Astrocyte (in vitro differentiated cells and primary cell): ENCODE measurements at regions not wholly inside any gene's neighbourhood (a gene's known extent, or its start where the extent isn't known, plus 50 kb on each side); places are given as distances from the start of the nearest gene placed in this dataset.

Experiments
- DNase-seq: peaks from one replicate; pipeline ENCODE4 v3.0.0-alpha.2; 2010; ENCODE audit warnings: low read depth
- FAIRE-seq: peaks from 2 replicates; lab custom pipeline; 2011; peaks lifted over from hg19 to GRCh38; lab: Jason Lieb, UNC
- H2AFZ ChIP-seq: 2 replicates; pipeline ENCODE4 v1.6.0; 2012; ENCODE audit warnings: low read depth, low read length, inconsistent platforms
- H3K27ac ChIP-seq: 2 replicates; pipeline ENCODE4 v1.5.1; 2011; ENCODE audit warnings: low read depth, low read length, inconsistent platforms
- H3K27me3 ChIP-seq: 2 replicates; pipeline ENCODE4 v1.6.0; 2011; ENCODE audit warnings: low read length, inconsistent platforms; ENCODE audit not compliant: insufficient read depth
- H3K36me3 ChIP-seq: 2 replicates; pipeline ENCODE4 v1.5.1; 2011; ENCODE audit warnings: low read length, inconsistent platforms; ENCODE audit not compliant: insufficient read depth
- H3K4me1 ChIP-seq: 2 replicates; pipeline ENCODE4 v1.5.1; 2011; ENCODE audit warnings: low read length, inconsistent platforms; ENCODE audit not compliant: insufficient read depth
- H3K4me2 ChIP-seq: 2 replicates; pipeline ENCODE4 v1.6.0; 2012; ENCODE audit warnings: low read length, inconsistent platforms
- H3K4me3 ChIP-seq: 2 replicates; pipeline ENCODE4 v1.5.1; 2011; ENCODE audit warnings: low read depth, mild to moderate bottlenecking, low read length, inconsistent platforms; ENCODE audit not compliant: insufficient read depth
- H3K79me2 ChIP-seq: 2 replicates; pipeline ENCODE4 v1.6.0; 2012; ENCODE audit warnings: mild to moderate bottlenecking, low read length, inconsistent platforms; ENCODE audit not compliant: insufficient read depth
- H3K9ac ChIP-seq: 2 replicates; pipeline ENCODE4 v1.6.0; 2012; ENCODE audit warnings: mild to moderate bottlenecking, low read length, inconsistent platforms
- H3K9me3 ChIP-seq: 2 replicates; pipeline ENCODE4 v1.5.1; 2012; ENCODE audit warnings: low read depth, mild to moderate bottlenecking, low read length, inconsistent platforms; ENCODE audit not compliant: insufficient read depth
- H4K20me1 ChIP-seq: 2 replicates; pipeline ENCODE4 v1.6.0; 2012; ENCODE audit warnings: low read length, inconsistent platforms; ENCODE audit not compliant: insufficient read depth
- H3K27ac Mint-ChIP-seq: one replicate; pipeline ENCODE4 v1.8.0; 2021; ENCODE audit warnings: mild to moderate bottlenecking, mixed read lengths; ENCODE audit not compliant: unreplicated experiment
- H3K27me3 Mint-ChIP-seq: one replicate; pipeline ENCODE4 v1.8.0; 2021; ENCODE audit warnings: low read depth, mixed read lengths; ENCODE audit not compliant: unreplicated experiment
- H3K36me3 Mint-ChIP-seq: one replicate; pipeline ENCODE4 v1.8.0; 2021; ENCODE audit warnings: low read depth, mixed read lengths; ENCODE audit not compliant: unreplicated experiment
- H3K4me1 Mint-ChIP-seq: one replicate; pipeline ENCODE4 v1.8.0; 2021; ENCODE audit warnings: low read depth, mixed read lengths; ENCODE audit not compliant: unreplicated experiment
- H3K4me3 Mint-ChIP-seq: one replicate; pipeline ENCODE4 v1.8.0; 2021; ENCODE audit warnings: mild to moderate bottlenecking, moderate library complexity, mixed read lengths; ENCODE audit not compliant: unreplicated experiment
- H3K9me3 Mint-ChIP-seq: one replicate; pipeline ENCODE4 v1.8.0; 2021; ENCODE audit warnings: mild to moderate bottlenecking, mixed read lengths; ENCODE audit not compliant: unreplicated experiment
- CTCF ChIP-seq: IDR thresholded peaks from 2 replicates; pipeline ENCODE4 v1.5.1; 2011; ENCODE audit warnings: low read depth, mild to moderate bottlenecking, inconsistent platforms, low read length, moderate library complexity; ENCODE audit not compliant: insufficient read depth
- EZH2 ChIP-seq: IDR thresholded peaks from 2 replicates; pipeline ENCODE4 v1.6.1; 2012; ENCODE audit warnings: mild to moderate bottlenecking, low read length, inconsistent platforms; ENCODE audit not compliant: insufficient read depth

GRCh38 chr10:63884426-63884825 lies 363.2 kb downstream of the REEP3 start:
- no peak overlapping the region for H3K4me3 ChIP-seq
- Mint-ChIP-seq H3K27me3 (no peaks in the 10 kb centered on the region), H3K9me3 (no peaks in the 10 kb centered on the region), H3K27ac (no peak overlapping the region), H3K4me3 (no peak overlapping the region), H3K4me1 (peaks cover 2% of the 10 kb centered on the region), H3K36me3 (no peaks in the 10 kb centered on the region)
- no peaks in the 10 kb centered on the region for H3K79me2 ChIP-seq
- no peak overlapping the region for H3K27ac ChIP-seq
- no peak overlapping the region for H3K9ac ChIP-seq
- no peak for DNase-seq
- no peaks in the 10 kb centered on the region for H3K27me3 ChIP-seq
- H2AFZ ChIP-seq: no peak overlapping the region
- H3K9me3 ChIP-seq: no peaks in the 10 kb centered on the region
- H3K4me2 ChIP-seq: no peak overlapping the region
- TF ChIP-seq EZH2 (no peak), CTCF (no peak)
- FAIRE-seq: no peak
- no peaks in the 10 kb centered on the region for H3K4me1 ChIP-seq
- H4K20me1 ChIP-seq: no peaks in the 10 kb centered on the region
- H3K36me3 ChIP-seq: no peaks in the 10 kb centered on the region

- H3K4me3 ChIP-seq: no peak overlapping the region
- H3K79me2 ChIP-seq: no peaks in the 10 kb centered on the region
- no peak overlapping the region for H3K9ac ChIP-seq
- no peak overlapping the region for H3K4me2 ChIP-seq
- no peaks in the 10 kb centered on the region for H3K9me3 ChIP-seq
- Mint-ChIP-seq H3K27ac (no peak overlapping the region), H3K36me3 (no peaks in the 10 kb centered on the region), H3K9me3 (no peaks in the 10 kb centered on the region), H3K4me1 (peaks cover 2% of the 10 kb centered on the region), H3K27me3 (no peaks in the 10 kb centered on the region), H3K4me3 (no peak overlapping the region)
- no peak overlapping the region for H2AFZ ChIP-seq
- no peak for FAIRE-seq
- no peak for TF ChIP-seq EZH2
- no peak for TF ChIP-seq CTCF
- H4K20me1 ChIP-seq: no peaks in the 10 kb centered on the region
- H3K27ac ChIP-seq: no peak overlapping the region
- H3K27me3 ChIP-seq: no peaks in the 10 kb centered on the region
- no peak for DNase-seq
- H3K36me3 ChIP-seq: no peaks in the 10 kb centered on the region
- no peaks in the 10 kb centered on the region for H3K4me1 ChIP-seq
Measured at GRCh38 chr10:63885156-63885555, 364.0 kb downstream of the REEP3 start.

- Mint-ChIP-seq H3K4me1 (peaks cover 2% of the 10 kb centered on the region), H3K4me3 (no peak overlapping the region), H3K9me3 (no peaks in the 10 kb centered on the region), H3K27me3 (no peaks in the 10 kb centered on the region), H3K36me3 (no peaks in the 10 kb centered on the region), H3K27ac (no peak overlapping the region)
- Histone ChIP-seq H2AFZ (no peak overlapping the region), H3K27me3 (no peaks in the 10 kb centered on the region), H3K27ac (no peak overlapping the region), H3K4me2 (no peak overlapping the region), H3K79me2 (no peaks in the 10 kb centered on the region), H4K20me1 (no peaks in the 10 kb centered on the region), H3K4me3 (no peak overlapping the region), H3K4me1 (no peaks in the 10 kb centered on the region), H3K9ac (no peak overlapping the region), H3K36me3 (no peaks in the 10 kb centered on the region), H3K9me3 (no peaks in the 10 kb centered on the region)
- TF ChIP-seq CTCF (no peak), EZH2 (no peak)
- FAIRE-seq (no peak), DNase-seq (no peak)
Measured at GRCh38 chr10:63886281-63887022, 365.3 kb downstream of the REEP3 start.
